ENCODE measurements at regions not wholly inside any gene's neighbourhood (a gene's known extent, or its start where the extent isn't known, plus 50 kb on each side); places are given as distances from the start of the nearest gene placed in this dataset.

DNA sequence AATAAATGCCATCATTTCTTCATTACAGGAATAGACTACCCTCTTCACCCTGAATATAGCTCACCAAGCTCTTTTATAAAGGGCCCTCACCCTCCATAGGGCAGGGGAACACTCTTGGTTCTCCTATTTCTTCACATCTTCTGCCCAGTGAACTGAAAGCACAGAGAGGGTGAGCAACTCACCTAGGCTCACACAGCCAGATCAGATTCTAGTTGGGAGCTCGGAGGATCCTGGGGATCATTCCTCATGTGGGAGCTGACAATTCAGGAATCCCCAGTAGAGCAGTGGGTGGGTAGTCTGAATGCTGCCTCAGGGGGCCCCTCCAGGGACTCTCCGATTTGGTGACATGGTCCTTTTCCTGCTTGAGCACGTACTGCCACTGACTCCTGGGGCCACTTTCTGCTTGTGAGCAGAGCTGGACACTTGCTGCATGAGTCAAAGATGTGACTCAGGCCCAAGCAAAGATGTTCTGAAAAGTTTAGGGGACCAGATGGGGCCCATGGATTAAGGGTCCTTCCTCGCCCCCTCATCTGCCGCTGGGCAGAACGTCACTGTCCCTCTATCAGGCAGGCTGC, 63.7 kb upstream of the WNT4 start:
- no peak for TF ChIP-seq CTCF (IDR thresholded peaks at IDR 0.05)
- TF ChIP-seq POLR2A (IDR thresholded peaks at IDR 0.05): no peak
